ENCODE measurements at regions not wholly inside any gene's neighbourhood (a gene's known extent, or its start where the extent isn't known, plus 50 kb on each side); places are given as distances from the start of the nearest gene placed in this dataset.

- Mint-ChIP-seq H3K4me1 (ENCODE audit: low read depth) (no peaks in the 10 kb centered on the region), H3K27ac (no peak overlapping the region), H3K9me3 (no peaks in the 10 kb centered on the region), H3K36me3 (ENCODE audit: low read depth) (no peaks in the 10 kb centered on the region), H3K4me3 (no peak overlapping the region), H3K27me3 (peaks cover 51% of the 10 kb centered on the region)
- intact Hi-C loops (cut with micrococcal nuclease), result no loop called here
Measured at GRCh38 chr11:69923196-69923595, 104.0 kb upstream of the FGF3 start.

GRCh38 chr11:69923641-69924307 lies 104.6 kb upstream of the FGF3 start:
- intact Hi-C loops (cut with micrococcal nuclease), result no loop called here
- Mint-ChIP-seq H3K4me3 (no peak overlapping the region), H3K36me3 (ENCODE audit: low read depth) (no peaks in the 10 kb centered on the region), H3K4me1 (ENCODE audit: low read depth) (no peaks in the 10 kb centered on the region), H3K9me3 (no peaks in the 10 kb centered on the region), H3K27ac (no peak overlapping the region), H3K27me3 (peaks cover 47% of the 10 kb centered on the region)

GRCh38 chr11:69924308-69925161 lies 105.3 kb upstream of the FGF3 start:
- no peaks in the 10 kb centered on the region for H3K4me1 Mint-ChIP-seq (ENCODE audit: low read depth)
- intact Hi-C loops (cut with micrococcal nuclease), result no loop called here
- H3K9me3 Mint-ChIP-seq, result no peaks in the 10 kb centered on the region
- no peak overlapping the region for H3K27ac Mint-ChIP-seq
- H3K4me3 Mint-ChIP-seq, result no peak overlapping the region
- H3K36me3 Mint-ChIP-seq (ENCODE audit: low read depth), result no peaks in the 10 kb centered on the region
- peaks cover 44% of the 10 kb centered on the region for H3K27me3 Mint-ChIP-seq

GRCh38 chr11:69925366-69926196 lies 106.4 kb upstream of the FGF3 start:
- Mint-ChIP-seq H3K36me3 (ENCODE audit: low read depth) (no peaks in the 10 kb centered on the region), H3K4me3 (no peak overlapping the region), H3K4me1 (ENCODE audit: low read depth) (no peaks in the 10 kb centered on the region), H3K9me3 (no peaks in the 10 kb centered on the region), H3K27ac (no peak overlapping the region), H3K27me3 (peaks cover 42% of the 10 kb centered on the region)
- intact Hi-C loops (cut with micrococcal nuclease), result no loop called here

GRCh38 chr11:69926376-69927050 lies 107.3 kb upstream of the FGF3 start:
- Mint-ChIP-seq H3K9me3 (no peaks in the 10 kb centered on the region), H3K4me1 (ENCODE audit: low read depth) (no peaks in the 10 kb centered on the region), H3K27ac (no peak overlapping the region), H3K27me3 (peaks cover 44% of the 10 kb centered on the region), H3K4me3 (no peak overlapping the region), H3K36me3 (ENCODE audit: low read depth) (no peaks in the 10 kb centered on the region)
- intact Hi-C loops (cut with micrococcal nuclease), result no loop called here

GRCh38 chr11:69928121-69928520 lies 108.9 kb upstream of the FGF3 start:
- intact Hi-C loops (cut with micrococcal nuclease), result no loop called here

GRCh38 chr11:69928975-69929374 lies 109.8 kb upstream of the FGF3 start:
- H3K27me3 Mint-ChIP-seq, result peaks cover 40% of the 10 kb centered on the region
- H3K4me3 Mint-ChIP-seq, result no peak overlapping the region
- intact Hi-C loops (cut with micrococcal nuclease), result no loop called here
- H3K27ac Mint-ChIP-seq, result no peak overlapping the region
- H3K36me3 Mint-ChIP-seq (ENCODE audit: low read depth), result no peaks in the 10 kb centered on the region
- no peaks in the 10 kb centered on the region for H3K4me1 Mint-ChIP-seq (ENCODE audit: low read depth)
- H3K9me3 Mint-ChIP-seq, result no peaks in the 10 kb centered on the region

More at GRCh38 chr11:69928121-69928520, 108.9 kb upstream of the FGF3 start:
- no peaks in the 10 kb centered on the region for H3K36me3 Mint-ChIP-seq (ENCODE audit: low read depth)
- no peaks in the 10 kb centered on the region for H3K4me1 Mint-ChIP-seq (ENCODE audit: low read depth)
- no peaks in the 10 kb centered on the region for H3K9me3 Mint-ChIP-seq
- H3K27ac Mint-ChIP-seq, result no peak overlapping the region
- peaks cover 42% of the 10 kb centered on the region for H3K27me3 Mint-ChIP-seq
- no peak overlapping the region for H3K4me3 Mint-ChIP-seq

- Mint-ChIP-seq H3K4me3 (no peak overlapping the region), H3K4me1 (ENCODE audit: low read depth) (no peaks in the 10 kb centered on the region), H3K9me3 (no peaks in the 10 kb centered on the region), H3K27me3 (peaks cover 30% of the 10 kb centered on the region), H3K36me3 (ENCODE audit: low read depth) (no peaks in the 10 kb centered on the region), H3K27ac (no peak overlapping the region)
- intact Hi-C loops (cut with micrococcal nuclease), result no loop called here
Measured at GRCh38 chr11:69930081-69931059, 111.2 kb upstream of the FGF3 start.

- intact Hi-C loops (cut with micrococcal nuclease), result no loop called here
- no peaks in the 10 kb centered on the region for H3K4me1 Mint-ChIP-seq (ENCODE audit: low read depth)
- H3K4me3 Mint-ChIP-seq, result no peak overlapping the region
- no peaks in the 10 kb centered on the region for H3K9me3 Mint-ChIP-seq
- H3K27me3 Mint-ChIP-seq, result peaks cover 21% of the 10 kb centered on the region
- no peak overlapping the region for H3K27ac Mint-ChIP-seq
- H3K36me3 Mint-ChIP-seq (ENCODE audit: low read depth), result no peaks in the 10 kb centered on the region
Measured at GRCh38 chr11:69931060-69931910, 112.1 kb upstream of the FGF3 start.

- Mint-ChIP-seq H3K4me3 (no peak overlapping the region), H3K9me3 (no peaks in the 10 kb centered on the region), H3K27me3 (peaks cover 11% of the 10 kb centered on the region), H3K27ac (no peak overlapping the region), H3K36me3 (ENCODE audit: low read depth) (no peaks in the 10 kb centered on the region), H3K4me1 (ENCODE audit: low read depth) (no peaks in the 10 kb centered on the region)
- intact Hi-C loops (cut with micrococcal nuclease), result no loop called here
Measured at GRCh38 chr11:69931994-69932910, 113.0 kb upstream of the FGF3 start.

GRCh38 chr11:69934861-69935494 lies 115.8 kb upstream of the FGF3 start:
- Mint-ChIP-seq H3K27me3 (peaks cover 3% of the 10 kb centered on the region), H3K36me3 (ENCODE audit: low read depth) (no peaks in the 10 kb centered on the region), H3K9me3 (no peaks in the 10 kb centered on the region), H3K4me1 (ENCODE audit: low read depth) (no peaks in the 10 kb centered on the region), H3K27ac (no peak overlapping the region), H3K4me3 (no peak overlapping the region)
- intact Hi-C loops (cut with micrococcal nuclease), result no loop called here

All from dendritic cell treated with granulocyte-macrophage colony-stimulating factor and Interleukin-4, amounts not matched to agents 40 ng/mL and 50 ng/mL, for 4 days (primary cell).